ENCODE measurements at regions not wholly inside any gene's neighbourhood (a gene's known extent, or its start where the extent isn't known, plus 50 kb on each side); places are given as distances from the start of the nearest gene placed in this dataset.

DNA sequence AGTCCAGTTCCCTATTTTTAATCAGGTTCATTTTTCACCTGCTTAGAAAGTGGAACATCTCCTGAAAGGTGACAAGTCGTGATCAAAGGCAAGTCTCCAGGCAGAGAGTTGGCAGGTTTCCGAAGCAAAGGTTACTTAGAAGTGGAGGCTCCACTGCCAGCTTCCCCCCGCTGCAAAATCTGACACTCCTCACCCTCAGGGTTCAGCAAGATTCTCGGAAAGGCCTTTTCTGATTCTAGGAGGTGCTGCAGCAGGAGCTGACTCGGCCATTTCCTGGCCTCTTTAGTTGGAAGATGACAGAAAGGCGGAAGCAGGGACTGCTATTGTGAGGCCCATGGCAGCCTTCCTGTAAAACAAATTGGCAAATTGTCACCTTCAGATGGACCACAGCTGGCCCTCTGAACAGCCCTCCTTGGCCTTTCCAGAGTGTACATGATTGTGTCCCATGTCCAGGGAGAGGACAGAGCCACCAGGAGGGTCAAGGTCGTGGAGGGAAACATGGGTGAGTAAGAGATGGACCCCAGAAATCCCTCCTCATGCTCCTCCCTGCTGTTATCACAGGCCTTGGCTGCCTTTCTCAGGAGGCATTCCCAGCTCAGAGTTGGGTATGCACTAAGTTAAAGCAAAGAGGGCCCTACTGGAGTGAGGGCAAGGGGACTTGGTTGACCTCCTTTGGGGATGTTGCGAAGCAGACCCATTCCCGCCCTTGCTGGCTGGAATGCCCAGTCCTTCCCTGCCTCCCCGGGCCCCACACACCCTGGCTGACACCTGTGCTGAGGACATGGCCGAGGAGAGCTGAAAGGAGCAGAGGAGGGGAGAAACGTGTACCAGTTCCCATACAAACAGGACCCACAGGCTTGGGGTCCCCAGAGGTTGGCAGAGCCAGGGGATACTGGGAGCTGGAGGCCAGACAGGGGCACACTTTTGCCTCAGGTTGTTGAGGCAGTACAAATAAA is 115.5 kb upstream of the IRF2BP2 start (continued):
- TF ChIP-seq KDM5B (IDR thresholded peaks at IDR 0.05; ENCODE audit: insufficient replicate concordance, low read depth, low read length) (peak; percentile 11), GTF2F1 (IDR thresholded peaks at IDR 0.05; ENCODE audit: low read depth, low read length) (no peak), KDM2B (CRISPR knock-in tag; IDR thresholded peaks at IDR 0.05) (no peak), ZFPM2 (CRISPR knock-in tag; IDR thresholded peaks at IDR 0.05) (no peak), LCOR (CRISPR knock-in tag; IDR thresholded peaks at IDR 0.05) (no peak), MED1 (CRISPR knock-in tag; IDR thresholded peaks at IDR 0.05; ENCODE audit: borderline replicate concordance) (no peak), ZNF24 (IDR thresholded peaks at IDR 0.05) (no peak), RBBP5 (IDR thresholded peaks at IDR 0.05; ENCODE audit: borderline replicate concordance, insufficient read depth, low read length, poor library complexity, severe bottlenecking) (no peak), POLR2B (IDR thresholded peaks at IDR 0.05; ENCODE audit: low read depth, partially characterized antibody) (no peak), TFAM (CRISPR knock-in tag; conservative IDR thresholded peaks at IDR 0.05) (no peak), PTBP1 (IDR thresholded peaks at IDR 0.05; ENCODE audit: low read depth, low read length) (no peak), ZNF232 (CRISPR knock-in tag; IDR thresholded peaks at IDR 0.05) (no peak), ZNF76 (CRISPR knock-in tag; IDR thresholded peaks at IDR 0.05; ENCODE audit: borderline replicate concordance) (0 out of 2 replicates have a peak, but pooled peaks have one; percentile 49), ZNF134 (CRISPR knock-in tag; conservative IDR thresholded peaks at IDR 0.05) (peak; percentile 43), ZNF282 (CRISPR knock-in tag; IDR thresholded peaks at IDR 0.05) (no peak), U2AF1 (optimal IDR thresholded peaks at IDR 0.05; ENCODE audit: low read depth, low read length) (no peak), POLR2AphosphoS2 (IDR thresholded peaks at IDR 0.05; ENCODE audit: low read length) (no peak), ZFX (CRISPR knock-in tag; IDR thresholded peaks at IDR 0.05) (no peak), BCL6 (CRISPR knock-in tag; IDR thresholded peaks at IDR 0.05) (no peak), ZNF316 (IDR thresholded peaks at IDR 0.05) (peak; percentile 85), ZNF217 (CRISPR knock-in tag; IDR thresholded peaks at IDR 0.05) (no peak), ETV1 (tag; conservative IDR thresholded peaks at IDR 0.05; ENCODE audit: low read depth) (peak; percentile 7; the same call in 1 of the 2 replicates), SREBF2 (CRISPR knock-in tag; IDR thresholded peaks at IDR 0.05) (no peak)
- TF ChIP-seq, protein P1, sequence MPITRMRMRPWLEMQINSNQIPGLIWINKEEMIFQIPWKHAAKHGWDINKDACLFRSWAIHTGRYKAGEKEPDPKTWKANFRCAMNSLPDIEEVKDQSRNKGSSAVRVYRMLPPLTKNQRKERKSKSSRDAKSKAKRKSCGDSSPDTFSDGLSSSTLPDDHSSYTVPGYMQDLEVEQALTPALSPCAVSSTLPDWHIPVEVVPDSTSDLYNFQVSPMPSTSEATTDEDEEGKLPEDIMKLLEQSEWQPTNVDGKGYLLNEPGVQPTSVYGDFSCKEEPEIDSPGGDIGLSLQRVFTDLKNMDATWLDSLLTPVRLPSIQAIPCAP (CRISPR knock-in tag; IDR thresholded peaks at IDR 0.05; ENCODE audit: borderline replicate concordance) = no peak
- TF ChIP-seq, protein P2, sequence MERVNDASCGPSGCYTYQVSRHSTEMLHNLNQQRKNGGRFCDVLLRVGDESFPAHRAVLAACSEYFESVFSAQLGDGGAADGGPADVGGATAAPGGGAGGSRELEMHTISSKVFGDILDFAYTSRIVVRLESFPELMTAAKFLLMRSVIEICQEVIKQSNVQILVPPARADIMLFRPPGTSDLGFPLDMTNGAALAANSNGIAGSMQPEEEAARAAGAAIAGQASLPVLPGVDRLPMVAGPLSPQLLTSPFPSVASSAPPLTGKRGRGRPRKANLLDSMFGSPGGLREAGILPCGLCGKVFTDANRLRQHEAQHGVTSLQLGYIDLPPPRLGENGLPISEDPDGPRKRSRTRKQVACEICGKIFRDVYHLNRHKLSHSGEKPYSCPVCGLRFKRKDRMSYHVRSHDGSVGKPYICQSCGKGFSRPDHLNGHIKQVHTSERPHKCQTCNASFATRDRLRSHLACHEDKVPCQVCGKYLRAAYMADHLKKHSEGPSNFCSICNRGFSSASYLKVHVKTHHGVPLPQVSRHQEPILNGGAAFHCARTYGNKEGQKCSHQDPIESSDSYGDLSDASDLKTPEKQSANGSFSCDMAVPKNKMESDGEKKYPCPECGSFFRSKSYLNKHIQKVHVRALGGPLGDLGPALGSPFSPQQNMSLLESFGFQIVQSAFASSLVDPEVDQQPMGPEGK (CRISPR knock-in tag; IDR thresholded peaks at IDR 0.05; ENCODE audit: borderline replicate concordance) = no peak

Data from K562 (cell line).